Caco-2 (cell line): ENCODE measurements at regions not wholly inside any gene's neighbourhood (a gene's known extent, or its start where the extent isn't known, plus 50 kb on each side); places are given as distances from the start of the nearest gene placed in this dataset.

Experiments
- BruUV-seq: library from RNA; stranded (reverse); fragments of 400-500 nt; replicated peaks from 2 replicates; lab custom pipeline; 2021; lab: Mats Ljungman, UMichigan
- CTCF ChIA-PET: fragments of 300-600 bp; sonication (Branson Sonifier 250); formaldehyde crosslinking; loops from one replicate; lab custom pipeline; 2022; ENCODE audit warnings: antibody characterized with exemption; lab: Charles Lee
- POLR2A ChIA-PET: fragments of 300-600 bp; sonication (Branson Sonifier 250); formaldehyde crosslinking; loops from one replicate; lab custom pipeline; 2022; ENCODE audit warnings: antibody characterized with exemption; lab: Charles Lee
- DNase-seq, 2 experiments: peaks; one replicate each; pipeline versions ENCODE4 v3.0.0 to v3.0.0-alpha.2; 2020 to 2022
- H3K27me3 ChIP-seq: replicated peaks from 2 replicates; pipeline ENCODE4 v1.6.0; 2011; ENCODE audit warnings: low read length; ENCODE audit not compliant: control insufficient read depth, insufficient read depth
- H3K36me3 ChIP-seq: 2 replicates; pipeline ENCODE4 v1.5.1; 2011; ENCODE audit warnings: low read length; ENCODE audit not compliant: control insufficient read depth, insufficient read depth
- H3K4me1 ChIP-seq: fragments of 250-450 bp; sonication (Bioruptor Pico); 2 replicates; pipeline ENCODE4 v1.5.1; 2020; ENCODE audit warnings: mild to moderate bottlenecking
- H3K4me3 ChIP-seq: 2 replicates; pipeline ENCODE4 v1.5.1; 2011; ENCODE audit warnings: low read depth, mild to moderate bottlenecking, control low read depth, low read length
- H3K9me3 ChIP-seq: fragments of 250-450 bp; sonication (Bioruptor Pico); 2 replicates; pipeline ENCODE4 v1.5.1; 2020; ENCODE audit warnings: mild to moderate bottlenecking, moderate library complexity
- H3K27ac Mint-ChIP-seq: one replicate; pipeline ENCODE4 v1.8.0; 2022; ENCODE audit warnings: mixed read lengths; ENCODE audit not compliant: unreplicated experiment
- H3K27me3 Mint-ChIP-seq: one replicate; pipeline ENCODE4 v1.8.0; 2022; ENCODE audit warnings: mixed read lengths; ENCODE audit not compliant: insufficient read depth, unreplicated experiment
- H3K36me3 Mint-ChIP-seq: one replicate; pipeline ENCODE4 v1.8.0; 2022; ENCODE audit warnings: mild to moderate bottlenecking, mixed read lengths; ENCODE audit not compliant: insufficient read depth, unreplicated experiment
- H3K4me1 Mint-ChIP-seq: one replicate; pipeline ENCODE4 v1.8.0; 2022; ENCODE audit warnings: low read depth, mixed read lengths; ENCODE audit not compliant: unreplicated experiment
- H3K4me3 Mint-ChIP-seq: one replicate; pipeline ENCODE4 v1.8.0; 2022; ENCODE audit warnings: mild to moderate bottlenecking, moderate library complexity, mixed read lengths; ENCODE audit not compliant: unreplicated experiment
- H3K9me3 Mint-ChIP-seq: one replicate; pipeline ENCODE4 v1.8.0; 2022; ENCODE audit warnings: mixed read lengths; ENCODE audit not compliant: unreplicated experiment
- CTCF ChIP-seq, 2 experiments: fragments of 200-600 bp in 1 of 2; IDR thresholded peaks; 1 replicate in 1 of 2; 2 replicates in 1 of 2; pipeline versions ENCODE4 v1.5.1 to v1.8.0; 2011 to 2022; ENCODE audit warnings: antibody characterized with exemption in 1 of 2, control low read depth in 1 of 2, inconsistent platforms in 1 of 2, low read depth in 1 of 2, low read length in 1 of 2, mild to moderate bottlenecking in 1 of 2, moderate library complexity in 1 of 2; ENCODE audit not compliant: insufficient read depth in 1 of 2, severe bottlenecking in 1 of 2, unreplicated experiment in 1 of 2
- intact Hi-C: fragments of 100-400 bp; cut with micrococcal nuclease; formaldehyde crosslinking; loops from one replicate; pipeline ENCODE4 v1.10.0; 2022; ENCODE audit not compliant: unreplicated experiment

GRCh38 chr11:134503596-134503995 lies 91.6 kb upstream of the B3GAT1 start:
- BruUV-seq = no TSS peak
- no peak overlapping the region for H3K27ac Mint-ChIP-seq
- H3K4me1 ChIP-seq = no peaks in the 10 kb centered on the region
- H3K27me3 ChIP-seq = peaks cover 2% of the 10 kb centered on the region; the same call in 1 of the 2 replicates
- no peak overlapping the region for H3K4me3 ChIP-seq
- no peaks in the 10 kb centered on the region for H3K9me3 Mint-ChIP-seq
- peak in 1 of 2 experiments; percentile 21 for DNase-seq
- no peaks in the 10 kb centered on the region for H3K36me3 ChIP-seq
- TF ChIP-seq CTCF (IDR thresholded peaks at IDR 0.05; ENCODE audit: insufficient read depth in 1 of 2, low read depth in 1 of 2, low read length in 1 of 2, severe bottlenecking in 1 of 2, unreplicated experiment in 1 of 2) = no peak
- peaks cover 16% of the 10 kb centered on the region for H3K27me3 Mint-ChIP-seq
- H3K36me3 Mint-ChIP-seq = no peaks in the 10 kb centered on the region
- H3K9me3 ChIP-seq = no peaks in the 10 kb centered on the region
- H3K4me3 Mint-ChIP-seq = no peak overlapping the region
- POLR2A ChIA-PET = no interaction called here
- intact Hi-C loops = no loop called here
- CTCF ChIA-PET = no interaction called here
- no peaks in the 10 kb centered on the region for H3K4me1 Mint-ChIP-seq

GRCh38 chr11:134503100-134503499 lies 91.1 kb upstream of the B3GAT1 start:
- H3K27ac Mint-ChIP-seq = no peak overlapping the region
- H3K36me3 ChIP-seq = no peaks in the 10 kb centered on the region
- no TSS peak for BruUV-seq
- no peaks in the 10 kb centered on the region for H3K9me3 ChIP-seq
- POLR2A ChIA-PET = no interaction called here
- CTCF ChIA-PET = no interaction called here
- H3K4me1 Mint-ChIP-seq = no peaks in the 10 kb centered on the region
- DNase-seq = peak in 1 of 2 experiments; percentile 34
- intact Hi-C loops = no loop called here
- no peak for TF ChIP-seq CTCF (IDR thresholded peaks at IDR 0.05; ENCODE audit: insufficient read depth in 1 of 2, low read depth in 1 of 2, low read length in 1 of 2, severe bottlenecking in 1 of 2, unreplicated experiment in 1 of 2)
- H3K27me3 Mint-ChIP-seq = peaks cover 13% of the 10 kb centered on the region
- H3K27me3 ChIP-seq = peaks cover 2% of the 10 kb centered on the region; the same call in 1 of the 2 replicates
- no peak overlapping the region for H3K4me3 Mint-ChIP-seq
- H3K36me3 Mint-ChIP-seq = no peaks in the 10 kb centered on the region
- no peaks in the 10 kb centered on the region for H3K9me3 Mint-ChIP-seq
- H3K4me3 ChIP-seq = no peak overlapping the region
- H3K4me1 ChIP-seq = no peaks in the 10 kb centered on the region

- no peak for DNase-seq
- Mint-ChIP-seq H3K27me3 (peaks cover 13% of the 10 kb centered on the region), H3K27ac (no peak overlapping the region), H3K36me3 (no peaks in the 10 kb centered on the region), H3K4me3 (no peak overlapping the region), H3K9me3 (peaks cover 5% of the 10 kb centered on the region), H3K4me1 (no peaks in the 10 kb centered on the region)
- no TSS peak for BruUV-seq
- Histone ChIP-seq H3K27me3 (peaks cover 2% of the 10 kb centered on the region; the same call in 1 of the 2 replicates), H3K4me3 (no peak overlapping the region), H3K9me3 (no peaks in the 10 kb centered on the region), H3K4me1 (no peaks in the 10 kb centered on the region), H3K36me3 (no peaks in the 10 kb centered on the region)
- TF ChIP-seq CTCF (IDR thresholded peaks at IDR 0.05; ENCODE audit: insufficient read depth in 1 of 2, low read depth in 1 of 2, low read length in 1 of 2, severe bottlenecking in 1 of 2, unreplicated experiment in 1 of 2) = no peak
- ChIA-PET CTCF (no interaction called here), POLR2A (no interaction called here)
- intact Hi-C loops = no loop called here
These were observed 90.1 kb upstream of the B3GAT1 start for GRCh38 chr11:134502153-134502550.
